HFFc6 (cell line): ENCODE measurements at regions not wholly inside any gene's neighbourhood (a gene's known extent, or its start where the extent isn't known, plus 50 kb on each side); places are given as distances from the start of the nearest gene placed in this dataset.

Source experiments
- DNase-seq: peaks from one replicate; pipeline ENCODE4 v3.0.0-alpha.2; 2018
- H3K27ac Mint-ChIP-seq: 2 replicates; pipeline ENCODE4 v1.8.0; 2020; ENCODE audit warnings: mild to moderate bottlenecking, mixed read lengths
- H3K27me3 Mint-ChIP-seq: 2 replicates; pipeline ENCODE4 v1.8.0; 2021; ENCODE audit warnings: mild to moderate bottlenecking, moderate library complexity, mixed read lengths; ENCODE audit not compliant: insufficient read depth
- H3K36me3 Mint-ChIP-seq: 2 replicates; pipeline ENCODE4 v1.8.0; 2021; ENCODE audit warnings: low read depth, mixed read lengths
- H3K4me1 Mint-ChIP-seq: 2 replicates; pipeline ENCODE4 v1.8.0; 2020; ENCODE audit warnings: low read depth, mixed read lengths
- H3K4me3 Mint-ChIP-seq: 2 replicates; pipeline ENCODE4 v1.8.0; 2020; ENCODE audit warnings: mild to moderate bottlenecking, moderate library complexity, mixed read lengths
- H3K9me3 Mint-ChIP-seq: 2 replicates; pipeline ENCODE4 v1.8.0; 2020; ENCODE audit warnings: mild to moderate bottlenecking, mixed read lengths
- TF ChIP-seq, protein P1 (sequence below): fragments of 200-600 bp; sonication (generic); IDR thresholded peaks from 2 replicates; pipeline ENCODE4 v1.5.0; 2021; ENCODE audit warnings: antibody characterized with exemption, mild to moderate bottlenecking

DNA sequence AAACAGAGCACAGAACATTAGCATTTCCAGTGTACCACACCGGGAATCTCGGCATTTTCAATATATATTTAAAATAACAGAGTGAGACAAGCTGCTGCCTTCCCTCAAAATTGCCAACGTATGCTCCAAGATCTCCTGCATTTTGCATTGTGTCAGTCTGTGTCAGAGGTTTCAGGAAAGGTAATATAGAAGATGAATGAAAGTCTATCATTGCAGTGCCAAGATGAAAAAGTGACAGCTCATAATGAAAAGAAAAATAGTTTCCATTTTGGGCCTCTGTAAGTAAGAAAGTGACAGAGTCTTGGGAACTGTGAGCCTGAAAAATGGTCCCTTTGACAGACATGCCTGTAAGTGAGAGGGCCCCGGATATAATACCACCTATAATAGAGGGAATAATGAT is 297.8 kb upstream of the PIK3C3 start:
- no peak for DNase-seq
- no peaks in the 10 kb centered on the region for H3K9me3 Mint-ChIP-seq

DNA sequence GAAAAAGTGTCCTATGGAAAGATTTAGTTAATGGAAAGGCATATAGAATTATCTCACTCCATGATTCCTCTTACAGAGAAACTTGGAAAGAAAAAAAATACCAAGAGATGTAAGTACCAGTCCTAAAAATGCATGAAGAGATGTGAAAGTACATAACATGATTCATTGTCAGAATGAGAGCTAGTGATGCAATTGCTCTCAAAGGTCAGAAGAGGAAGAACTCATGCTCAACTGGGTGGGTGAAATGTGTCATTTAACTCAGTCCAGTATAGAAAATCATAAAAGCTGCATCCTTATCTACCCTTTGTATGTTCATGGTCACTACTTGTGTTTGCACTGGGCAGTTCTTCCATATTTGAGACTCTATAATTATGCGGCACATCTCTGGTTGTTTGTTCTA is 300.0 kb upstream of the PIK3C3 start:
- no peaks in the 10 kb centered on the region for H3K36me3 Mint-ChIP-seq
- DNase-seq = no peak
- H3K27ac Mint-ChIP-seq = no peak overlapping the region
- no peaks in the 10 kb centered on the region; the same call in 1 of the 2 replicates for H3K4me1 Mint-ChIP-seq
- H3K9me3 Mint-ChIP-seq = no peaks in the 10 kb centered on the region
- TF ChIP-seq, protein P1, sequence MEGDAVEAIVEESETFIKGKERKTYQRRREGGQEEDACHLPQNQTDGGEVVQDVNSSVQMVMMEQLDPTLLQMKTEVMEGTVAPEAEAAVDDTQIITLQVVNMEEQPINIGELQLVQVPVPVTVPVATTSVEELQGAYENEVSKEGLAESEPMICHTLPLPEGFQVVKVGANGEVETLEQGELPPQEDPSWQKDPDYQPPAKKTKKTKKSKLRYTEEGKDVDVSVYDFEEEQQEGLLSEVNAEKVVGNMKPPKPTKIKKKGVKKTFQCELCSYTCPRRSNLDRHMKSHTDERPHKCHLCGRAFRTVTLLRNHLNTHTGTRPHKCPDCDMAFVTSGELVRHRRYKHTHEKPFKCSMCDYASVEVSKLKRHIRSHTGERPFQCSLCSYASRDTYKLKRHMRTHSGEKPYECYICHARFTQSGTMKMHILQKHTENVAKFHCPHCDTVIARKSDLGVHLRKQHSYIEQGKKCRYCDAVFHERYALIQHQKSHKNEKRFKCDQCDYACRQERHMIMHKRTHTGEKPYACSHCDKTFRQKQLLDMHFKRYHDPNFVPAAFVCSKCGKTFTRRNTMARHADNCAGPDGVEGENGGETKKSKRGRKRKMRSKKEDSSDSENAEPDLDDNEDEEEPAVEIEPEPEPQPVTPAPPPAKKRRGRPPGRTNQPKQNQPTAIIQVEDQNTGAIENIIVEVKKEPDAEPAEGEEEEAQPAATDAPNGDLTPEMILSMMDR = no peak
- H3K4me3 Mint-ChIP-seq = no peak overlapping the region
- peaks cover 1% of the 10 kb centered on the region; the same call in 1 of the 2 replicates for H3K27me3 Mint-ChIP-seq

More for the DNA sequence above, 297.8 kb upstream of the PIK3C3 start:
- peaks cover 6% of the 10 kb centered on the region; the same call in 1 of the 2 replicates for H3K4me1 Mint-ChIP-seq
- peaks cover 1% of the 10 kb centered on the region for H3K27me3 Mint-ChIP-seq
- no peak overlapping the region for H3K4me3 Mint-ChIP-seq
- H3K36me3 Mint-ChIP-seq = no peaks in the 10 kb centered on the region
- TF ChIP-seq, protein P1 = no peak
- no peak overlapping the region for H3K27ac Mint-ChIP-seq

DNA sequence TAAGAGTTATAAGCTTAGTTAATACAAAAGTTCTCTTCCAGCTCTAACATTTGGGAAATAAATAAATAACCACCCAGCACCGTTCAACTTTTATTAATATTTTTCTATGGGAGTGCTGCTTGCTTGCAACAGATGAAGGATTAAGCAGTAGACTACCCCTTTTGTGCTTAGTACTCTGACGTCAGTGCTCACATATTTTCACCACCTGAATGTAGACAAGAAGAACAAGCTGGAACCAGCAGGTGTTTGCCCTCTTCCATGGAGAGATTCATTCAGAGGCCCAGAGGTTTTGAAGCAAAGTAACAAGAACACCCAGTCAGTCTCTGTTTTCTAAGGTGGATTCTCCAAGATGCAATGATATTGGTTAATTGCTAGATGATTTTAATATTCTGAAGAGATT is 307.1 kb upstream of the PIK3C3 start:
- H3K27me3 Mint-ChIP-seq = no peaks in the 10 kb centered on the region
- no peak overlapping the region for H3K4me3 Mint-ChIP-seq

DNA sequence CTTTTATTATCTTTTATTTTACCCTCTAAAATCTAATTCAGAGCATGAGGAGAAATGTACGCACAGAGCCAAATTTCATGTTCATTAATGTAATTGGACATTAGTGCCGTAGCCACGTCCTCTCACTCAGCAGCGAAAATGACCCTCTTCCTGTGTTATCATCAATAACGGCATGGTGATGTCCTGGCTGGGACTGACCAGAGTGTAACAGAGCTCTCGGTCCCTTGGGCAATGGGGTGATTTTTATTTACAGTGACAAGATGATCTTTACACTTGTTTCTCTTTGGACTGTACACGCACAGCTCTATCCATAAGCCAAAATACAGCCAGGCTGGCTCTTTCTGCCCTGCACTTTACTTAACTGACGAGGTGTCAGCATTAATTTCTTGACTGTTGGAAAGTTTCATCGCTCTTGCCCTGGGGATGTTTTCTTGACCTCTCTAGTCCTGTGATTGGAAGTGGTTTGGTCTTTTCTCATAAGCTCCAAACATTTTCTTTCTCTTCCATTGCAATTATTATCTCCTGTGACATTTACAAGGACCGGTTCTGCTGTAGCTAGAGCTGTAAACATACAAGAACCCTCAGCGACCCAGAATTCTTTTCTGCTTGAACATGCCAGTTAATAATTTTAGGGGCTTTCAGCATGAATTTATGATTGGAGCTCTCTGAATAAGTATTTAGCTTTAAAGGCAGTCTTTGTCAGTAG is 308.0 kb upstream of the PIK3C3 start:
- no peak overlapping the region for H3K4me3 Mint-ChIP-seq
- H3K27ac Mint-ChIP-seq = no peak overlapping the region
- no peaks in the 10 kb centered on the region for H3K27me3 Mint-ChIP-seq
- TF ChIP-seq, protein P1 = no peak
- DNase-seq = no peak
- H3K4me1 Mint-ChIP-seq = peaks cover 7% of the 10 kb centered on the region; the same call in 1 of the 2 replicates
- H3K36me3 Mint-ChIP-seq = no peaks in the 10 kb centered on the region
- H3K9me3 Mint-ChIP-seq = no peaks in the 10 kb centered on the region

More for the DNA sequence above, 307.1 kb upstream of the PIK3C3 start:
- H3K9me3 Mint-ChIP-seq = no peaks in the 10 kb centered on the region
- TF ChIP-seq, protein P1 = no peak
- DNase-seq = no peak
- H3K27ac Mint-ChIP-seq = no peak overlapping the region
- peaks cover 5% of the 10 kb centered on the region; the same call in 1 of the 2 replicates for H3K4me1 Mint-ChIP-seq
- H3K36me3 Mint-ChIP-seq = no peaks in the 10 kb centered on the region

DNA sequence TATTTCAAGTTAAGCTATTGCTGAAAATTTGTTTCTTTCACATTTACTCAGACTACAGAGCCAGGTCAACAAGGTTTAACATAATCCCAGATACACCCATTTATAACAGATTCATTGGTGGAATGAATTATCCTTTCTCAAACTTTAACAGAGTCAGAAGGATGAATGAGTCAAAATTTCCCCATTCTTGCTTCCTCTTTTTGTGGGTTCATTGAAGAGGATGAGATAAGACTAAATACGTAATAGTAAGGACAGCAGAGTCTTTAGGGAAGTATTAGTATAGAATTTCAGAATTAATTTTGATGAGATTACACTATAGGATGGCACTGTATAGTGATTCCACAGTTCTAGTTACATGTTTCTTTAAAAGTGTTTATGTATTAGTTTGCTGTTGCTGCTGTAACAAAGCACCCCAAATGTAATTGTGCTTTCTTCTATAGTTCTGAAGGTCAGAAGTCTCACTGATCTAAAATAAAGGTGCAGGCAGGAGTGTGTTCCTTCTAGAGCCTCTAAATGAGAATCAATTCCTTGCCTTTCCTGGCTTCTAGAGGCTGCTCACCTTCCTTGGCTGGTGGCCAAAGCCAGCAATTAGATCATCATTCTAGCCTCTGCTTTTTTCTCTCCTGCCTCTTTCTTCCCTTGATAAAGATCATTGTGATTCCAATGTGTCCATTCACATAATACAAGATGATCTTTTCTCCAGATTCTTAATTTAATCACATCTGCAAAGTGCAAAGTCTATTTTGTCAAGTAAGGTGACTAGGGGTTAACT is 309.3 kb upstream of the PIK3C3 start:
- H3K4me3 Mint-ChIP-seq = no peak overlapping the region
- H3K27ac Mint-ChIP-seq = no peak overlapping the region
- H3K9me3 Mint-ChIP-seq = no peaks in the 10 kb centered on the region
- peaks cover 7% of the 10 kb centered on the region; the same call in 1 of the 2 replicates for H3K4me1 Mint-ChIP-seq
- H3K36me3 Mint-ChIP-seq = no peaks in the 10 kb centered on the region
- no peak for DNase-seq
- no peaks in the 10 kb centered on the region for H3K27me3 Mint-ChIP-seq
- TF ChIP-seq, protein P1 = no peak
